Adrenal gland (tissue), 5 donors: ENCODE measurements at regions not wholly inside any gene's neighbourhood (a gene's known extent, or its start where the extent isn't known, plus 50 kb on each side); places are given as distances from the start of the nearest gene placed in this dataset.

ENCODE experiments used
- POLR2A ChIP-seq, 2 donors: fragments of 450-650 bp; IDR thresholded peaks; one replicate each; pipeline ENCODE4 v1.6.1; 2017; ENCODE audit warnings: antibody characterized with exemption in 2 of 2, mild to moderate bottlenecking in 2 of 2, moderate library complexity in 1 of 2
- TF ChIP-seq, protein P1 (sequence below), 6 experiments: fragments of 450-650 bp in 4 of 6; fragments of 200-600 bp in 2 of 6; sonication (generic) in 1 of 6; IDR thresholded peaks; 1 replicate in 5 of 6; 2 replicates in 1 of 6; pipeline versions ENCODE4 v1.5.1 to v1.8.0; 2016 to 2021; ENCODE audit warnings: antibody characterized with exemption in 6 of 6, mild to moderate bottlenecking in 2 of 6, moderate library complexity in 1 of 6
- donor health status: DM: no; HTN: no; CAD: no.

GRCh38 chr9:30697958-30698357 lies 1686.5 kb upstream of the ACO1 start:
- TF ChIP-seq, protein P1, sequence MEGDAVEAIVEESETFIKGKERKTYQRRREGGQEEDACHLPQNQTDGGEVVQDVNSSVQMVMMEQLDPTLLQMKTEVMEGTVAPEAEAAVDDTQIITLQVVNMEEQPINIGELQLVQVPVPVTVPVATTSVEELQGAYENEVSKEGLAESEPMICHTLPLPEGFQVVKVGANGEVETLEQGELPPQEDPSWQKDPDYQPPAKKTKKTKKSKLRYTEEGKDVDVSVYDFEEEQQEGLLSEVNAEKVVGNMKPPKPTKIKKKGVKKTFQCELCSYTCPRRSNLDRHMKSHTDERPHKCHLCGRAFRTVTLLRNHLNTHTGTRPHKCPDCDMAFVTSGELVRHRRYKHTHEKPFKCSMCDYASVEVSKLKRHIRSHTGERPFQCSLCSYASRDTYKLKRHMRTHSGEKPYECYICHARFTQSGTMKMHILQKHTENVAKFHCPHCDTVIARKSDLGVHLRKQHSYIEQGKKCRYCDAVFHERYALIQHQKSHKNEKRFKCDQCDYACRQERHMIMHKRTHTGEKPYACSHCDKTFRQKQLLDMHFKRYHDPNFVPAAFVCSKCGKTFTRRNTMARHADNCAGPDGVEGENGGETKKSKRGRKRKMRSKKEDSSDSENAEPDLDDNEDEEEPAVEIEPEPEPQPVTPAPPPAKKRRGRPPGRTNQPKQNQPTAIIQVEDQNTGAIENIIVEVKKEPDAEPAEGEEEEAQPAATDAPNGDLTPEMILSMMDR (IDR thresholded peaks at IDR 0.05) = no peak
- no peak for TF ChIP-seq POLR2A (IDR thresholded peaks at IDR 0.05)
